Heart left ventricle (tissue), 13 donors: ENCODE measurements at regions not wholly inside any gene's neighbourhood (a gene's known extent, or its start where the extent isn't known, plus 50 kb on each side); places are given as distances from the start of the nearest gene placed in this dataset.

Experiments
- POLR2A ChIP-seq, 2 donors: fragments of 450-650 bp; IDR thresholded peaks; one replicate each; pipeline ENCODE4 v1.6.1; 2017; ENCODE audit warnings: antibody characterized with exemption in 2 of 2, mild to moderate bottlenecking in 2 of 2, moderate library complexity in 2 of 2
- TF ChIP-seq, protein P1 (sequence below), 12 donors: fragments of 200-600 bp; sonication (generic) in 4 of 12; IDR thresholded peaks; one replicate each; pipeline versions ENCODE4 v1.5.0 to v1.8.0; 2018 to 2022; ENCODE audit warnings: antibody characterized with exemption in 12 of 12, mild to moderate bottlenecking in 5 of 12
- donor health status: ischemic (EF 13 %, LVEDD 7.1; RV severe dilation, severe dysfunction).
- donor health status: DM: no; HTN: yes; CAD: no.
- donor health status: DM: no; HTN: no; CAD: no.
- donor health status: ischemic (EF 25% LVEDD 6.9; RV normal size, moderate dysfunction).
- donor health status: ischemic (EF 25% LVEDD 5.7; RV mildly dilated, moderate dysfunction).
- donor health status: ischemic (EF 35%, LVEDD 5.7; RV mildly dilated, moderate dysfunction).
- donor health status: nonischemic (EF 11% LVEDD 7.7; RV severe dilation, severe dysfunction).
- donor health status: DM: yes; HTN: yes; CAD: no.
- donor health status: PGD.
- donor health status: ischemic (EF 29% LVEDD 5.4; RV normal size, mild dysfunction).
- donor health status: nonischemic (EF 23%, LVEDD 6.1; RV moderate dilation, normal function).

DNA sequence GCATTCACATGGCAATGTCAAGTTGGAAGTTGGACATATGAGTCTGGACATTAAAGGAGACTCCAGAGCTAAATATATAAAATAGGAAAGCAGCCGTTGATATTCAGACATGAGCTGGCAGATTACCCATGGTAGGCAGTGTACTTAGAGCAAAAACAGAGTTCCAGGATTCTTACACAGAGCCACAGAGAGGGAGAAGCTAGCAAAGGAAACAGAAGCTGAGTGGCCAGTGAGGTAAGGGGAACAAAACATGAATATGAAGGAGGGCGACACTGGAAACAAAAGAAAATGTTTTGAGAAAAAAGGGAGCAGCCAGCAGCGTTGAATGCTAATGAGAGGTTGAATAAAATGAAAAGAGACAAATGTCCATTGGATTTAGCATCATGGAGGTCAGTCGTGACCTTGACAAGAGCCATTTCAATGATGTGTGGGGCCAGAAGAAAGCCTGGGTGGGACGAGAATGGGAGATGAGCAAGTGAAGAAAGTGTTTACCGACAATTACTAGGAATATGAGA, 198.4 kb downstream of the POU4F1 start:
- TF ChIP-seq POLR2A (IDR thresholded peaks at IDR 0.05): no peak
- TF ChIP-seq, protein P1, sequence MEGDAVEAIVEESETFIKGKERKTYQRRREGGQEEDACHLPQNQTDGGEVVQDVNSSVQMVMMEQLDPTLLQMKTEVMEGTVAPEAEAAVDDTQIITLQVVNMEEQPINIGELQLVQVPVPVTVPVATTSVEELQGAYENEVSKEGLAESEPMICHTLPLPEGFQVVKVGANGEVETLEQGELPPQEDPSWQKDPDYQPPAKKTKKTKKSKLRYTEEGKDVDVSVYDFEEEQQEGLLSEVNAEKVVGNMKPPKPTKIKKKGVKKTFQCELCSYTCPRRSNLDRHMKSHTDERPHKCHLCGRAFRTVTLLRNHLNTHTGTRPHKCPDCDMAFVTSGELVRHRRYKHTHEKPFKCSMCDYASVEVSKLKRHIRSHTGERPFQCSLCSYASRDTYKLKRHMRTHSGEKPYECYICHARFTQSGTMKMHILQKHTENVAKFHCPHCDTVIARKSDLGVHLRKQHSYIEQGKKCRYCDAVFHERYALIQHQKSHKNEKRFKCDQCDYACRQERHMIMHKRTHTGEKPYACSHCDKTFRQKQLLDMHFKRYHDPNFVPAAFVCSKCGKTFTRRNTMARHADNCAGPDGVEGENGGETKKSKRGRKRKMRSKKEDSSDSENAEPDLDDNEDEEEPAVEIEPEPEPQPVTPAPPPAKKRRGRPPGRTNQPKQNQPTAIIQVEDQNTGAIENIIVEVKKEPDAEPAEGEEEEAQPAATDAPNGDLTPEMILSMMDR (IDR thresholded peaks at IDR 0.05): no peak
